Keratinocyte (primary cell): ENCODE measurements at regions not wholly inside any gene's neighbourhood (a gene's known extent, or its start where the extent isn't known, plus 50 kb on each side); places are given as distances from the start of the nearest gene placed in this dataset.

Experiments used
- EZH2 ChIP-seq: IDR thresholded peaks from one replicate; pipeline ENCODE4 v1.6.1; 2012; ENCODE audit warnings: inconsistent platforms, mild to moderate bottlenecking, low read length, moderate library complexity
- TF ChIP-seq, protein P1 (sequence below), 3 experiments: IDR thresholded peaks in 1 of 3; conservative IDR thresholded peaks in 1 of 3; optimal IDR thresholded peaks in 1 of 3; 2 replicates in 2 of 3; 3 replicates in 1 of 3; pipeline versions ENCODE3 to v1.5.1; 2011; ENCODE audit warnings: low read length in 3 of 3, mild to moderate bottlenecking in 3 of 3, moderate library complexity in 2 of 3, control low read depth in 1 of 3, inconsistent platforms in 1 of 3; ENCODE audit not compliant: insufficient read depth in 2 of 3; ENCODE audit errors: extremely low read depth in 1 of 3

DNA sequence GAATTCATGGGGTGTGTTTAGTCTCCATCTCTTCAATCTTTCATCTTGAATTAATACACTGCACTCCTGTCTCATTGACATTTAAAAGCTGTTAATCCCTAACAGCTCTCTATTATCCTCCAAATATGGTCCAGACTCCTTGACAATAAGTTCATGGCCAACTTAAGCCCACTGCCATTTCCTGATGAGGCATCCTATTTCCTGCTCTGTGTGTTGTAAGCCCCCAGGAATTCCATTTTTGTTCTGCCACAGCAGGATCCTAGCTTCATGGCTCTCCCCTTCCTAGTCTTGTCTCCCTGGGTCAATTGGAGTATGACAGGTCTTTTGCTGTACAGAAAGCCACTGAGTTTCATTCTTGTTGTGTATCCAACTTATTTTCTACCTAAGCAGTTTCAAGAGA, 218.8 kb downstream of the OTUD1 start:
- TF ChIP-seq, protein P1, sequence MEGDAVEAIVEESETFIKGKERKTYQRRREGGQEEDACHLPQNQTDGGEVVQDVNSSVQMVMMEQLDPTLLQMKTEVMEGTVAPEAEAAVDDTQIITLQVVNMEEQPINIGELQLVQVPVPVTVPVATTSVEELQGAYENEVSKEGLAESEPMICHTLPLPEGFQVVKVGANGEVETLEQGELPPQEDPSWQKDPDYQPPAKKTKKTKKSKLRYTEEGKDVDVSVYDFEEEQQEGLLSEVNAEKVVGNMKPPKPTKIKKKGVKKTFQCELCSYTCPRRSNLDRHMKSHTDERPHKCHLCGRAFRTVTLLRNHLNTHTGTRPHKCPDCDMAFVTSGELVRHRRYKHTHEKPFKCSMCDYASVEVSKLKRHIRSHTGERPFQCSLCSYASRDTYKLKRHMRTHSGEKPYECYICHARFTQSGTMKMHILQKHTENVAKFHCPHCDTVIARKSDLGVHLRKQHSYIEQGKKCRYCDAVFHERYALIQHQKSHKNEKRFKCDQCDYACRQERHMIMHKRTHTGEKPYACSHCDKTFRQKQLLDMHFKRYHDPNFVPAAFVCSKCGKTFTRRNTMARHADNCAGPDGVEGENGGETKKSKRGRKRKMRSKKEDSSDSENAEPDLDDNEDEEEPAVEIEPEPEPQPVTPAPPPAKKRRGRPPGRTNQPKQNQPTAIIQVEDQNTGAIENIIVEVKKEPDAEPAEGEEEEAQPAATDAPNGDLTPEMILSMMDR (optimal IDR thresholded peaks at IDR 0.05 in 1 of 3, IDR thresholded peaks at IDR 0.05 in 1 of 3, conservative IDR thresholded peaks at IDR 0.05 in 1 of 3; ENCODE audit: extremely low read depth in 1 of 3, insufficient read depth in 2 of 3, low read length in 3 of 3) = no peak
- TF ChIP-seq EZH2 = no peak
